ENCODE measurements at regions not wholly inside any gene's neighbourhood (a gene's known extent, or its start where the extent isn't known, plus 50 kb on each side); places are given as distances from the start of the nearest gene placed in this dataset.

- Histone ChIP-seq H3K27ac (ENCODE audit: low read length) (no peak overlapping the region), H3K4me1 (ENCODE audit: control insufficient read depth, low read depth, low read length) (no peaks in the 10 kb centered on the region), H3K27me3 (ENCODE audit: control insufficient read depth, insufficient read depth, low read length) (no peaks in the 10 kb centered on the region), H3K9ac (ENCODE audit: low read length) (no peak overlapping the region), H3K4me3 (ENCODE audit: low read length) (no peak overlapping the region), H3K9me3 (ENCODE audit: control insufficient read depth, low read depth, low read length) (no peaks in the 10 kb centered on the region), H3K36me3 (ENCODE audit: control insufficient read depth, low read depth, low read length) (no peaks in the 10 kb centered on the region)
These were observed 239.6 kb upstream of the FOXD3 start for GRCh38 chr1:63082766-63083165.

- no peaks in the 10 kb centered on the region for H3K9me3 ChIP-seq (ENCODE audit: control insufficient read depth, low read depth, low read length)
- H3K9ac ChIP-seq (ENCODE audit: low read length) = peak overlapping the region; percentile 0
- no peak overlapping the region for H3K4me3 ChIP-seq (ENCODE audit: low read length)
- peaks cover 8% of the 10 kb centered on the region for H3K4me1 ChIP-seq (ENCODE audit: control insufficient read depth, low read depth, low read length)
- peak overlapping the region; percentile 41 for H3K27ac ChIP-seq (ENCODE audit: low read length)
- no peaks in the 10 kb centered on the region for H3K36me3 ChIP-seq (ENCODE audit: control insufficient read depth, low read depth, low read length)
- no peaks in the 10 kb centered on the region for H3K27me3 ChIP-seq (ENCODE audit: control insufficient read depth, insufficient read depth, low read length)
These were observed 234.4 kb upstream of the FOXD3 start for GRCh38 chr1:63087966-63088365.

GRCh38 chr1:63099188-63099587, 223.2 kb upstream of the FOXD3 start:
- Histone ChIP-seq H3K27me3 (ENCODE audit: control insufficient read depth, insufficient read depth, low read length) (no peaks in the 10 kb centered on the region), H3K9me3 (ENCODE audit: control insufficient read depth, low read depth, low read length) (no peaks in the 10 kb centered on the region), H3K4me3 (ENCODE audit: low read length) (no peak overlapping the region), H3K27ac (ENCODE audit: low read length) (no peak overlapping the region), H3K4me1 (ENCODE audit: control insufficient read depth, low read depth, low read length) (peaks cover 8% of the 10 kb centered on the region), H3K9ac (ENCODE audit: low read length) (no peak overlapping the region), H3K36me3 (ENCODE audit: control insufficient read depth, low read depth, low read length) (no peaks in the 10 kb centered on the region)

GRCh38 chr1:63101336-63101735, 221.0 kb upstream of the FOXD3 start:
- no peaks in the 10 kb centered on the region for H3K36me3 ChIP-seq (ENCODE audit: control insufficient read depth, low read depth, low read length)
- no peaks in the 10 kb centered on the region for H3K9me3 ChIP-seq (ENCODE audit: control insufficient read depth, low read depth, low read length)
- H3K4me3 ChIP-seq (ENCODE audit: low read length) = no peak overlapping the region
- no peak overlapping the region for H3K9ac ChIP-seq (ENCODE audit: low read length)
- no peak overlapping the region for H3K27ac ChIP-seq (ENCODE audit: low read length)
- peaks cover 28% of the 10 kb centered on the region for H3K4me1 ChIP-seq (ENCODE audit: control insufficient read depth, low read depth, low read length)
- H3K27me3 ChIP-seq (ENCODE audit: control insufficient read depth, insufficient read depth, low read length) = no peaks in the 10 kb centered on the region

GRCh38 chr1:63103682-63104081, 218.7 kb upstream of the FOXD3 start:
- no peak overlapping the region for H3K27ac ChIP-seq (ENCODE audit: low read length)
- H3K4me1 ChIP-seq (ENCODE audit: control insufficient read depth, low read depth, low read length) = peaks cover 52% of the 10 kb centered on the region
- H3K9ac ChIP-seq (ENCODE audit: low read length) = no peak overlapping the region
- no peaks in the 10 kb centered on the region for H3K9me3 ChIP-seq (ENCODE audit: control insufficient read depth, low read depth, low read length)
- no peak overlapping the region for H3K4me3 ChIP-seq (ENCODE audit: low read length)
- H3K36me3 ChIP-seq (ENCODE audit: control insufficient read depth, low read depth, low read length) = no peaks in the 10 kb centered on the region
- H3K27me3 ChIP-seq (ENCODE audit: control insufficient read depth, insufficient read depth, low read length) = no peaks in the 10 kb centered on the region

- Histone ChIP-seq H3K27ac (ENCODE audit: low read length) (no peak overlapping the region), H3K9ac (ENCODE audit: low read length) (no peak overlapping the region), H3K9me3 (ENCODE audit: control insufficient read depth, low read depth, low read length) (no peaks in the 10 kb centered on the region), H3K4me1 (ENCODE audit: control insufficient read depth, low read depth, low read length) (peaks cover 65% of the 10 kb centered on the region), H3K36me3 (ENCODE audit: control insufficient read depth, low read depth, low read length) (no peaks in the 10 kb centered on the region), H3K27me3 (ENCODE audit: control insufficient read depth, insufficient read depth, low read length) (no peaks in the 10 kb centered on the region), H3K4me3 (ENCODE audit: low read length) (no peak overlapping the region)
These were observed 215.3 kb upstream of the FOXD3 start for GRCh38 chr1:63107066-63107465.

GRCh38 chr1:63108206-63108605, 214.2 kb upstream of the FOXD3 start:
- H3K27me3 ChIP-seq (ENCODE audit: control insufficient read depth, insufficient read depth, low read length) = no peaks in the 10 kb centered on the region
- H3K36me3 ChIP-seq (ENCODE audit: control insufficient read depth, low read depth, low read length) = no peaks in the 10 kb centered on the region
- H3K9me3 ChIP-seq (ENCODE audit: control insufficient read depth, low read depth, low read length) = no peaks in the 10 kb centered on the region
- peak overlapping the region; percentile 21 for H3K27ac ChIP-seq (ENCODE audit: low read length)
- peaks cover 72% of the 10 kb centered on the region for H3K4me1 ChIP-seq (ENCODE audit: control insufficient read depth, low read depth, low read length)
- no peak overlapping the region for H3K9ac ChIP-seq (ENCODE audit: low read length)
- H3K4me3 ChIP-seq (ENCODE audit: low read length) = no peak overlapping the region

- no peaks in the 10 kb centered on the region for H3K27me3 ChIP-seq (ENCODE audit: control insufficient read depth, insufficient read depth, low read length)
- H3K9ac ChIP-seq (ENCODE audit: low read length) = no peak overlapping the region
- no peak overlapping the region for H3K27ac ChIP-seq (ENCODE audit: low read length)
- no peaks in the 10 kb centered on the region for H3K9me3 ChIP-seq (ENCODE audit: control insufficient read depth, low read depth, low read length)
- H3K36me3 ChIP-seq (ENCODE audit: control insufficient read depth, low read depth, low read length) = no peaks in the 10 kb centered on the region
- peaks cover 41% of the 10 kb centered on the region for H3K4me1 ChIP-seq (ENCODE audit: control insufficient read depth, low read depth, low read length)
- no peak overlapping the region for H3K4me3 ChIP-seq (ENCODE audit: low read length)
These were observed 210.0 kb upstream of the FOXD3 start for GRCh38 chr1:63112155-63112900.

- H3K27me3 ChIP-seq (ENCODE audit: control insufficient read depth, insufficient read depth, low read length) = no peaks in the 10 kb centered on the region
- H3K9me3 ChIP-seq (ENCODE audit: control insufficient read depth, low read depth, low read length) = no peaks in the 10 kb centered on the region
- H3K27ac ChIP-seq (ENCODE audit: low read length) = no peak overlapping the region
- H3K4me3 ChIP-seq (ENCODE audit: low read length) = no peak overlapping the region
- H3K9ac ChIP-seq (ENCODE audit: low read length) = no peak overlapping the region
- H3K36me3 ChIP-seq (ENCODE audit: control insufficient read depth, low read depth, low read length) = no peaks in the 10 kb centered on the region
- H3K4me1 ChIP-seq (ENCODE audit: control insufficient read depth, low read depth, low read length) = peaks cover 20% of the 10 kb centered on the region
These were observed 206.8 kb upstream of the FOXD3 start for GRCh38 chr1:63115527-63115926.

- Histone ChIP-seq H3K36me3 (ENCODE audit: control insufficient read depth, low read depth, low read length) (no peaks in the 10 kb centered on the region), H3K27me3 (ENCODE audit: control insufficient read depth, insufficient read depth, low read length) (no peaks in the 10 kb centered on the region), H3K27ac (ENCODE audit: low read length) (no peak overlapping the region), H3K9ac (ENCODE audit: low read length) (no peak overlapping the region), H3K9me3 (ENCODE audit: control insufficient read depth, low read depth, low read length) (no peaks in the 10 kb centered on the region), H3K4me3 (ENCODE audit: low read length) (no peak overlapping the region), H3K4me1 (ENCODE audit: control insufficient read depth, low read depth, low read length) (peaks cover 20% of the 10 kb centered on the region)
These were observed 206.4 kb upstream of the FOXD3 start for GRCh38 chr1:63116016-63116415.

- Histone ChIP-seq H3K27me3 (ENCODE audit: control insufficient read depth, insufficient read depth, low read length) (no peaks in the 10 kb centered on the region), H3K9me3 (ENCODE audit: control insufficient read depth, low read depth, low read length) (no peaks in the 10 kb centered on the region), H3K27ac (ENCODE audit: low read length) (no peak overlapping the region), H3K4me1 (ENCODE audit: control insufficient read depth, low read depth, low read length) (peaks cover 8% of the 10 kb centered on the region), H3K4me3 (ENCODE audit: low read length) (no peak overlapping the region), H3K36me3 (ENCODE audit: control insufficient read depth, low read depth, low read length) (no peaks in the 10 kb centered on the region), H3K9ac (ENCODE audit: low read length) (no peak overlapping the region)
These were observed 202.7 kb upstream of the FOXD3 start for GRCh38 chr1:63119575-63120155.

- H3K4me1 ChIP-seq (ENCODE audit: control insufficient read depth, low read depth, low read length) = peaks cover 3% of the 10 kb centered on the region
- no peaks in the 10 kb centered on the region for H3K27me3 ChIP-seq (ENCODE audit: control insufficient read depth, insufficient read depth, low read length)
- no peaks in the 10 kb centered on the region for H3K36me3 ChIP-seq (ENCODE audit: control insufficient read depth, low read depth, low read length)
- no peak overlapping the region for H3K4me3 ChIP-seq (ENCODE audit: low read length)
- no peak overlapping the region for H3K9ac ChIP-seq (ENCODE audit: low read length)
- no peaks in the 10 kb centered on the region for H3K9me3 ChIP-seq (ENCODE audit: control insufficient read depth, low read depth, low read length)
- no peak overlapping the region for H3K27ac ChIP-seq (ENCODE audit: low read length)
These were observed 200.3 kb upstream of the FOXD3 start for GRCh38 chr1:63122079-63122478.
